ENCODE measurements at regions not wholly inside any gene's neighbourhood (a gene's known extent, or its start where the extent isn't known, plus 50 kb on each side); places are given as distances from the start of the nearest gene placed in this dataset.

DNA sequence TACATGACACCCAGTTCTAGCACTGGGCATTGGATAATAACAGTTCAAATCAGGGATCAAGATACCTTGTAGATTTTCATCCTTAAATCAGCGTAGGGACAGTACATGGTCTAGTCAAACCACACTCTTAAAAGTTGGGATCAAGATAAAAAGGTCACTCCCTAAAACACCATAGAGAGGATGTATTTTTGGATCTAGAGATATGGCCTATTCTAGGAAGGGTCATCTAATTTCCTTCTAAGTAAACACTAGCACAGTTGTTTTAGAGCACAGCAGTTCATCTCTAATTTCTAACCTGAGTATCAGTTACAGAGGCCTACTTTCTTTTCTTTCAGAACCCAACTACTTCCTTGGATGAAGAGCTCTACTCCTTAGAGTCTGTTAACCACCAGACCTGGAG lies 166.4 kb upstream of the GRIN3A start:
- H3K9me3 ChIP-seq: peaks cover 0 to 6% (median 2%) of the 10 kb centered on the region in 4 donors
- TF ChIP-seq POLR2AphosphoS5 (IDR thresholded peaks at IDR 0.05) (no peak), EP300 (IDR thresholded peaks at IDR 0.05) (no peak), POLR2A (IDR thresholded peaks at IDR 0.05; ENCODE audit: low read depth) (no peak)
- TF ChIP-seq, protein P1, sequence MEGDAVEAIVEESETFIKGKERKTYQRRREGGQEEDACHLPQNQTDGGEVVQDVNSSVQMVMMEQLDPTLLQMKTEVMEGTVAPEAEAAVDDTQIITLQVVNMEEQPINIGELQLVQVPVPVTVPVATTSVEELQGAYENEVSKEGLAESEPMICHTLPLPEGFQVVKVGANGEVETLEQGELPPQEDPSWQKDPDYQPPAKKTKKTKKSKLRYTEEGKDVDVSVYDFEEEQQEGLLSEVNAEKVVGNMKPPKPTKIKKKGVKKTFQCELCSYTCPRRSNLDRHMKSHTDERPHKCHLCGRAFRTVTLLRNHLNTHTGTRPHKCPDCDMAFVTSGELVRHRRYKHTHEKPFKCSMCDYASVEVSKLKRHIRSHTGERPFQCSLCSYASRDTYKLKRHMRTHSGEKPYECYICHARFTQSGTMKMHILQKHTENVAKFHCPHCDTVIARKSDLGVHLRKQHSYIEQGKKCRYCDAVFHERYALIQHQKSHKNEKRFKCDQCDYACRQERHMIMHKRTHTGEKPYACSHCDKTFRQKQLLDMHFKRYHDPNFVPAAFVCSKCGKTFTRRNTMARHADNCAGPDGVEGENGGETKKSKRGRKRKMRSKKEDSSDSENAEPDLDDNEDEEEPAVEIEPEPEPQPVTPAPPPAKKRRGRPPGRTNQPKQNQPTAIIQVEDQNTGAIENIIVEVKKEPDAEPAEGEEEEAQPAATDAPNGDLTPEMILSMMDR (IDR thresholded peaks at IDR 0.05): no peak
- intact Hi-C loops (cut with DNase I): no loop called here
- DNase-seq (ENCODE audit: extremely low spot score): no peak
- no peak overlapping the region for H3K27ac ChIP-seq (replicated peaks in 1 of 4)
- no peaks in the 10 kb centered on the region for H3K4me1 ChIP-seq
- H3K4me3 ChIP-seq: no peak overlapping the region
- no peaks in the 10 kb centered on the region for H3K27me3 ChIP-seq
- 100% methylated on average over 1 of the region's 1 CpG for WGBS
- no peaks in the 10 kb centered on the region for H3K36me3 ChIP-seq

DNA sequence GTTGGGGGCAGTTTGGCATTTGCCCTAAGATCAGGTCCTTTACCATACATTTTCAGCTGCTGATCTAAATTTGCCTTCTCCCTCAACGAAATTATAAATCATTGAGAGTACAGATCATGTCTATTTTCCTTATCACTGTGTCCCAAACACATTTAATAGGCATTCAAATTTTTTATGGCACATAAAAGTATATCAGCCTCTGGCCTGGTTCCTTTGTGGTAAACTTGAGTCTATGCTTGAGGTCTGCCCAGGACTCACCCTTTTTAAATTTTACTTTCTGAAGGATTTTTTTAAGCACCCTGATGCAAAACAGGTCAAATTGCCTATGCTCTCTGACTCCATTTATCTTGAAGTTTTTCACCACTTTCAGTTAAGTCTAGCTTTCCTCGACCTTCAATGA lies 163.6 kb upstream of the GRIN3A start:
- intact Hi-C loops (cut with DNase I): no loop called here
- no peaks in the 10 kb centered on the region for H3K9me3 ChIP-seq
- H3K27me3 ChIP-seq: no peaks in the 10 kb centered on the region
- no peaks in the 10 kb centered on the region for H3K36me3 ChIP-seq
- H3K4me3 ChIP-seq: no peak overlapping the region
- WGBS: 52% methylated on average over 2 of the region's 2 CpGs
- TF ChIP-seq POLR2AphosphoS5 (IDR thresholded peaks at IDR 0.05) (no peak), EP300 (IDR thresholded peaks at IDR 0.05) (no peak), POLR2A (IDR thresholded peaks at IDR 0.05; ENCODE audit: low read depth) (no peak)
- TF ChIP-seq, protein P1 (IDR thresholded peaks at IDR 0.05): no peak
- H3K27ac ChIP-seq (replicated peaks in 1 of 4): no peak overlapping the region
- no peaks in the 10 kb centered on the region for H3K4me1 ChIP-seq
- DNase-seq (ENCODE audit: extremely low spot score): no peak

- intact Hi-C loops (cut with DNase I): no loop called here
- Histone ChIP-seq H3K27me3 (no peaks in the 10 kb centered on the region), H3K9me3 (no peaks in the 10 kb centered on the region), H3K4me1 (no peaks in the 10 kb centered on the region), H3K36me3 (no peaks in the 10 kb centered on the region), H3K4me3 (no peak overlapping the region), H3K27ac (replicated peaks in 1 of 4) (no peak overlapping the region)
- DNase-seq (ENCODE audit: extremely low spot score): no peak
- 84% methylated on average over 1 of the region's 1 CpG for WGBS
- TF ChIP-seq POLR2AphosphoS5 (IDR thresholded peaks at IDR 0.05) (no peak), EP300 (IDR thresholded peaks at IDR 0.05) (no peak), POLR2A (IDR thresholded peaks at IDR 0.05; ENCODE audit: low read depth) (no peak)
- TF ChIP-seq, protein P1 (IDR thresholded peaks at IDR 0.05): no peak
These were observed 158.7 kb upstream of the GRIN3A start for GRCh38 chr9:101897196-101897595.

GRCh38 chr9:101893661-101894646 lies 155.5 kb upstream of the GRIN3A start:
- no peaks in the 10 kb centered on the region for H3K36me3 ChIP-seq
- H3K4me3 ChIP-seq: no peak overlapping the region
- intact Hi-C loops (cut with DNase I): no loop called here
- H3K9me3 ChIP-seq: no peaks in the 10 kb centered on the region
- TF ChIP-seq, protein P1 (IDR thresholded peaks at IDR 0.05): no peak
- TF ChIP-seq POLR2A (IDR thresholded peaks at IDR 0.05; ENCODE audit: low read depth) (no peak), EP300 (IDR thresholded peaks at IDR 0.05) (no peak), POLR2AphosphoS5 (IDR thresholded peaks at IDR 0.05) (no peak)
- no peaks in the 10 kb centered on the region for H3K4me1 ChIP-seq
- no peaks in the 10 kb centered on the region for H3K27me3 ChIP-seq
- no peak overlapping the region for H3K27ac ChIP-seq (replicated peaks in 1 of 4)
- 84% methylated on average over 7 of the region's 7 CpGs for WGBS
- DNase-seq (ENCODE audit: extremely low spot score): no peak

All from esophagus muscularis mucosa (tissue), 4 donors.